ENCODE measurements at regions not wholly inside any gene's neighbourhood (a gene's known extent, or its start where the extent isn't known, plus 50 kb on each side); places are given as distances from the start of the nearest gene placed in this dataset.

- peak; percentile 46 for FAIRE-seq
- Histone ChIP-seq H3K4me2 (peak overlapping the region; percentile 55), H3K27ac (peak overlapping the region; percentile 41 to 51; a peak in 4 of 6 replicates), H3K4me3 (no peak overlapping the region), H3K9me3 (peaks cover 13% of the 10 kb centered on the region; the same call in 2 of the 3 replicates), H3K4me1 (peaks cover 5% of the 10 kb centered on the region; the same call in 2 of the 3 replicates)
- 14% methylated on average over 5 of the region's 5 CpGs for WGBS (ENCODE audit: missing lambda C conversion rate)
- ChIA-PET CTCF (interaction anchor here (0.7 to 8.4 kb wide), 37 partner anchors 9 to 920 kb away, joined by 3 to 147 read pairs (median 4); no protein-coding TSS in a partner anchor), POLR2A (interaction anchor here (0.9 kb wide), 1 partner anchor 144 kb away, joined by 7 read pairs; no protein-coding TSS in a partner anchor)
- no peak for ATAC-seq
- TF ChIP-seq, protein P1, sequence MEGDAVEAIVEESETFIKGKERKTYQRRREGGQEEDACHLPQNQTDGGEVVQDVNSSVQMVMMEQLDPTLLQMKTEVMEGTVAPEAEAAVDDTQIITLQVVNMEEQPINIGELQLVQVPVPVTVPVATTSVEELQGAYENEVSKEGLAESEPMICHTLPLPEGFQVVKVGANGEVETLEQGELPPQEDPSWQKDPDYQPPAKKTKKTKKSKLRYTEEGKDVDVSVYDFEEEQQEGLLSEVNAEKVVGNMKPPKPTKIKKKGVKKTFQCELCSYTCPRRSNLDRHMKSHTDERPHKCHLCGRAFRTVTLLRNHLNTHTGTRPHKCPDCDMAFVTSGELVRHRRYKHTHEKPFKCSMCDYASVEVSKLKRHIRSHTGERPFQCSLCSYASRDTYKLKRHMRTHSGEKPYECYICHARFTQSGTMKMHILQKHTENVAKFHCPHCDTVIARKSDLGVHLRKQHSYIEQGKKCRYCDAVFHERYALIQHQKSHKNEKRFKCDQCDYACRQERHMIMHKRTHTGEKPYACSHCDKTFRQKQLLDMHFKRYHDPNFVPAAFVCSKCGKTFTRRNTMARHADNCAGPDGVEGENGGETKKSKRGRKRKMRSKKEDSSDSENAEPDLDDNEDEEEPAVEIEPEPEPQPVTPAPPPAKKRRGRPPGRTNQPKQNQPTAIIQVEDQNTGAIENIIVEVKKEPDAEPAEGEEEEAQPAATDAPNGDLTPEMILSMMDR (IDR thresholded peaks at IDR 0.05) = peak; percentile 83
- TF ChIP-seq RFX5 (IDR thresholded peaks at IDR 0.05) = no peak
- peak; percentile 79 to 88 for TF ChIP-seq RAD21 (conservative IDR thresholded peaks at IDR 0.05 in 1 of 2, IDR thresholded peaks at IDR 0.05 in 1 of 2)
- TF ChIP-seq SMC3 (IDR thresholded peaks at IDR 0.05) = peak; percentile 91
- peak; percentile 7 to 18 for DNase-seq (ENCODE audit: low read depth in 1 of 2, low spot score in 1 of 2)
Measured at GRCh38 chrX:109856974-109857373, 123.9 kb upstream of the ACSL4 start.

DNA sequence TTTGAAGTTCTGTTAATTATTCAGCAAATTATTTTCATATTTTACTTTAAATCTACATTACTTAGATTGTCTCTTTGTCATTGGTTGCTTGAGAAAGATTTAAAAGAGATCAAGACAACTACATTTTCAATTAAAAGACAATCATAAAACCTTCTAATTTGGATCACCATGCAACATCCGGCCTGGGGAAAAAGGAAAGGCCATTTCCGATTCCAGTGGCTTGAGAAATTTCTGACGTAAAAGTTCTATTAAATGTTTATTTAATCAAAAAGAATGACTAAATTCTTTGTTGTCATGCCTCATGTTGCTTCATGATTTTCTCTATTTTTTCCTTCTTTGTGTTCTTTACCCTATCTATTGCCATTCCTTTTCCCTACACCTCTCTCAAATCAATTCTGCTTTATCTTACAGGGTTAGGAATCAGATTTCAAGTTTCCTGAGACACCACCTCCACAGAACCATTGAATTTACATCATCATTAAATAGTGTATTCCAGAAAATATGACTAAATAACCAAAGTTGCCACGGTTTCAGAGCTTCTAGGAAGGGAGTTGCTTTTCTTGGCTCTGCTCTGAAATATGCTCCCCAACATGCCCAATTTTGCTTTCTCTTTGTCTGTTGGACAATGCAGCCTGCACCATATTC lies 124.6 kb upstream of the ACSL4 start:
- Histone ChIP-seq H3K27ac (no peak overlapping the region; a peak in 1 of 6 replicates), H3K4me3 (no peak overlapping the region), H3K4me1 (peaks cover 5% of the 10 kb centered on the region; the same call in 2 of the 3 replicates), H3K4me2 (no peak overlapping the region; the same call in 2 of the 3 replicates), H3K9me3 (peaks cover 13% of the 10 kb centered on the region; the same call in 2 of the 3 replicates)
- ChIA-PET CTCF (interaction anchor here (0.7 to 8.4 kb wide), 31 partner anchors 10 to 921 kb away, joined by 3 to 147 read pairs (median 5); no protein-coding TSS in a partner anchor), POLR2A (no interaction called here)
- no peak for FAIRE-seq
- TF ChIP-seq NPAS2 (CRISPR knock-in tag; IDR thresholded peaks at IDR 0.05; ENCODE audit: borderline replicate concordance) (no peak), EHMT2 (IDR thresholded peaks at IDR 0.05; ENCODE audit: low read depth) (no peak), ZC3H11A (IDR thresholded peaks at IDR 0.05) (no peak), E2F6 (IDR thresholded peaks at IDR 0.05; ENCODE audit: borderline replicate concordance, low read depth) (no peak), GATA3 (IDR thresholded peaks at IDR 0.05; ENCODE audit: borderline replicate concordance) (no peak), RCOR1 (IDR thresholded peaks at IDR 0.05; ENCODE audit: low read depth, low read length) (no peak), KDM1A (IDR thresholded peaks at IDR 0.05; ENCODE audit: low read depth) (no peak), CHD4 (IDR thresholded peaks at IDR 0.05; ENCODE audit: borderline replicate concordance) (no peak), MYC (IDR thresholded peaks at IDR 0.05; ENCODE audit: borderline replicate concordance, low read length) (no peak), HMGXB4 (CRISPR knock-in tag; IDR thresholded peaks at IDR 0.05; ENCODE audit: borderline replicate concordance) (no peak)
- TF ChIP-seq, protein P2, sequence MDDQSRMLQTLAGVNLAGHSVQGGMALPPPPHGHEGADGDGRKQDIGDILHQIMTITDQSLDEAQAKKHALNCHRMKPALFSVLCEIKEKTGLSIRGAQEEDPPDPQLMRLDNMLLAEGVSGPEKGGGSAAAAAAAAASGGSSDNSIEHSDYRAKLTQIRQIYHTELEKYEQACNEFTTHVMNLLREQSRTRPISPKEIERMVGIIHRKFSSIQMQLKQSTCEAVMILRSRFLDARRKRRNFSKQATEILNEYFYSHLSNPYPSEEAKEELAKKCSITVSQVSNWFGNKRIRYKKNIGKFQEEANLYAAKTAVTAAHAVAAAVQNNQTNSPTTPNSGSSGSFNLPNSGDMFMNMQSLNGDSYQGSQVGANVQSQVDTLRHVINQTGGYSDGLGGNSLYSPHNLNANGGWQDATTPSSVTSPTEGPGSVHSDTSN (IDR thresholded peaks at IDR 0.05) = no peak
- no peak for DNase-seq (ENCODE audit: low read depth in 1 of 2, low spot score in 1 of 2)
- WGBS (ENCODE audit: missing lambda C conversion rate) = 47% methylated on average over 4 of the region's 4 CpGs
- no peak for ATAC-seq
